ENCODE measurements at regions not wholly inside any gene's neighbourhood (a gene's known extent, or its start where the extent isn't known, plus 50 kb on each side); places are given as distances from the start of the nearest gene placed in this dataset.

GRCh38 chr2:220440731-220441130 lies 813.3 kb downstream of the SLC4A3 start:
- DNase-seq (ENCODE audit: low read depth) = no peak

- DNase-seq (ENCODE audit: low read depth) = no peak
Measured at GRCh38 chr2:220441404-220441803, 814.0 kb downstream of the SLC4A3 start.

DNA sequence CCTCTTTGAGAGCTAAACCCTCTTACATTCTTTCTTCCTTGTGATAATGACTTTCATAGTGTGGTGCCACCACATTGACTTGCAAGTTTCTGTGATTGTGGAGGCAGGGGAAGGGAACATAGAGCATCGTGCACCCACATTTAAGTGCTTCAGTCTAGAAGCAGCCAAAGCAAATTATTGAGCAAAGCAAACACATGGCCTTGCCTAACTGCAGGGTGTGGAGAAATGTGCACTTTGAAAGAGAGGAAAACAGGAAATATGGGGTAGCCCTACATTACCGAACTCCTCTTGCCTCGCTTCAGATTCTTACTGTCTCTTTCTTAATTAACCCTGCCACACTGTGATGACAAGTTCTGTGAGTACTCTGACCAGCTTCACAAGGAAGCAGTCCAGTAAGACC lies 814.6 kb downstream of the SLC4A3 start:
- DNase-seq (ENCODE audit: low read depth) = no peak

- DNase-seq (ENCODE audit: low read depth) = no peak
Measured at GRCh38 chr2:220445429-220446105, 818.1 kb downstream of the SLC4A3 start.

DNA sequence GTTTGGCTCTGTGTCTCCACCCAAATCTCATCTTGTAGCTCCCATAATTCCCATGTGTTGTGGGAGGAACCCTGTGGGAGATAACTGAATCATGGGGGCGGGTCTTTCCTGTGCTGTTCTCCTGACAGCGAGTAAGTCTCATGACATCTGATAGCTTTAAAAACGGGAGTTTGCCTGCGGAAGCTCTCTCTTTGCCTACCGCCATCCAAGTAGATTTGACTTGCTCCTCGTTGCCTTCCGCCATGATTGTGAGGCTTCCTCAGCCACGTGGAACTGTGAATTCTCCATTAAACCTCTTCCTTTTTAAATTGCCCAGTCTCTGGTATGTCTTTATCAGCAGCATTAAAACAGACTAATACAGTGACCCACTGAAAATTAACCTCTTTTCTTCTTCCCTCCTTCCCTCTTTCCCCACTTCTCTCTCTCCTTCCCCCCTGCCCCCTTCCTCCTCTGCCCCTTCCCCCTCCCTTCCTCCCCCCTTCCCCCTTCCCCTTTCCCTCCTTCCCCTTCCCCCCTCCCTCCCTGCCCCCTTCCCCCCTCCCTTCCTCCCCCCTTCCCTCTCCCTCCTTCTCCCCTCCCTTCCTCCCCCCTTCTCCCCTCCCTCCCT lies 818.8 kb downstream of the SLC4A3 start:
- no peak for DNase-seq (ENCODE audit: low read depth)

DNA sequence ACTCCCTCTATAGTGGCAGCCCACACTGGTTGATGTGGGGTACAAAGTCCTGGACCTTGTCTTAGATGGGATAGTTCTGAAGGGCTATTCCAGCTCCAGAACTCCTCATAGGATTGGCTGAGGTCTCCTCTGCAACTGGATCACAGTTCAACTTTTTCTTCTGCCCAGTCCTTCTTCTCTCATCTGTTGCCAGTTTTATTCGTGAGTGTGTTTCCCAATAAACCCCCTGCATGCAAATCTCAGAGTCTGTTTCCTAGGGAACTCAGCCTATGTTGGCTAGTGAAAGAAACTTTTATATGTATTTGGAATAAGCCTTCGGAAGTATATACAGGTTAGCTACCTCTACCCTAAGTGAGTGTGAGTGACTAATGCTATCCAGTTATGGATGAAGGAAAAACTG lies 823.4 kb downstream of the SLC4A3 start:
- no peak for DNase-seq (ENCODE audit: low read depth)

DNA sequence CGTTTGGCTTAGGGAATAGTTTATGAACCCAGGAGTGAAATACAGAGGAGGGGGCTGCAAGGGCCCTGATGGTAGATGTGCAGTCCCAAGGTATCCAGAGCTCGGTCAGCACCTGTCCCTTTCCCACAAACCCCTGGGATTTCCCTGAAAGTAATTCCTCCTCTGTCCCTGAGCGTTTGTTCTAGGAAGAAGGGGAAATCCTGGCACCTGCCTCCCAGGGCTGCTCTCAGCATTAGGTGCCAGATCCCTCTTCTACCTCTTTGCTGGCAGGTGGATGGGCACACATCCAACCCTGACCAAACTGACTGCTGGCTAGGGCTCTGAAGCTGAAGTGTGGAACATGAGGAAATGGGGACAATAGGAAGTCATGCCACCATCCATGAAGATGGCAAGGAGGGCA lies 824.0 kb downstream of the SLC4A3 start:
- DNase-seq (ENCODE audit: low read depth) = no peak

DNA sequence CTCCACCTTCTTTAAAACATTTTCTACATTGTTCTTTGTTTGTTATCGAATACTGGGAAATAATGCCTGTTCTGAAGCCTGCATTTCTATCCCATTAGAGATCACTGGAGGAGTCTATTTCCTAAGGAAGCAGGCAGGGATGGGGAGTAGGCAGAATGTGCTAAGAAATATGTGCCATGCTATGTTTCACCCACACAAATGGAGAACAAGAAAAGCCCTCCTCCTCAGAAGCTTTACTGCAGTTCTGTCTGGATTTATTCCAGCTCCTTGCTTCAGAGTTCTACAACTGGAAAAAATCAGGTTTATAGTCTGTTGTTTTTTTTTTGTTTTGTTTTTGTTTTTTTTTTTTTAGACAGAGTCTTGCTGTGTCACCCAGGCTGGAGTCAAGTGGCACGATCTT lies 825.1 kb downstream of the SLC4A3 start:
- DNase-seq (ENCODE audit: low read depth) = no peak

- no peak for DNase-seq (ENCODE audit: low read depth)
Measured at GRCh38 chr2:220455351-220455990, 828.0 kb downstream of the SLC4A3 start.

- DNase-seq (ENCODE audit: low read depth) = no peak
Measured at GRCh38 chr2:220458051-220458450, 830.6 kb downstream of the SLC4A3 start.

DNA sequence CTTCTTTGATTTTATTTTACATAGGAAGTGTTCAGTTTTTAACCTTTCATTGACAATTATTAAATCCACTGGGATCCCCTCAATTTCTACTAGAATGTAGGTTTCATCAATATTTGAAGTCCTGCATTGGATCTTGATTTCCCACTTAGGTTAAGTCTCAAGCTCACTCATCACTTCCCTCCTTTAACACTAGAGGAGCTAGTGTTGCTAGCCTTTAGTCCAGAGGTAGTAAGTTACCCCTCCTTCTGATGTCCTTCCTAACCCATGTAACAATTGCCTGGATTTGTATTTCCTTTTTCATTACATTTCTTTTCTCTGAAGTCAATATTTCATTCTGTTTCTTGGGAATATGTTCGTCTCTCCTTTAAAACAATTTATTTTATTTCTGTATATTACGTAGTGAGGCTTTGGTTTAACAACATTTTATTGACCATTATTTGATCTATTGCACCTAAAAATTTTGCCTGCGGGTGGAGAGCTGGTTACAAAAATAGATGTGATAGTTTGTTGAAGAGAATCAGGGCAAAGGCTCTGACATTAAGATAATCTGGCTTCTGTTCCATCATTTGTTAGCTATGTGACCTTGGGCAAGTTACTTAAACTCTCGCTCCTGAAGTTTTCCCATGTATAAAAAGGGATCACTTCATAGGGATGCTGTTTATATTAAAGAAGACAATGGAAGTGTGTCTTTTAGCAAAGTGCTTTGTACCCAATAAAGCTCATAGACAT lies 833.0 kb downstream of the SLC4A3 start:
- DNase-seq (ENCODE audit: low read depth) = no peak

GRCh38 chr2:220463876-220464275 lies 836.4 kb downstream of the SLC4A3 start:
- DNase-seq (ENCODE audit: low read depth) = no peak

DNA sequence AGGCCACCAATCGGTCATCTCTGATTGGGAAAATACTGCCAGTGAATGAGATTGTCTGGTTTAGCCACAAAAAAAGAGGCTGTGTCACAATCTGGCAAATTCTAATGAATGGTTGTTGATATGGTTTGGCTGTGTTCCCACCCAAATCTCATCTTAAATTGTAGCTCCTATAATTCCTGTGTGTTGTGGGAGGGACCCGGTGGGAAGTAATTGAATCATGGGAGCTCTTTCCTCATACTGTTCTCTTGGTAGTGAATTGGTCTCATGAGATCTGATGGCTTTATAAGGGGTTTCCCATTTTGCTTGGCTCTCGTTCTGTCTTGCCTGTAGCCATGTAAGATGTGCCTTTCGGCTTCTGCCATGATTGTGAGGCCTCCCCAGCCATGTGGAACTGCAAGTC lies 838.3 kb downstream of the SLC4A3 start:
- DNase-seq (ENCODE audit: low read depth) = no peak

- DNase-seq (ENCODE audit: low read depth) = no peak
Measured at GRCh38 chr2:220466251-220466691, 838.8 kb downstream of the SLC4A3 start.

DNA sequence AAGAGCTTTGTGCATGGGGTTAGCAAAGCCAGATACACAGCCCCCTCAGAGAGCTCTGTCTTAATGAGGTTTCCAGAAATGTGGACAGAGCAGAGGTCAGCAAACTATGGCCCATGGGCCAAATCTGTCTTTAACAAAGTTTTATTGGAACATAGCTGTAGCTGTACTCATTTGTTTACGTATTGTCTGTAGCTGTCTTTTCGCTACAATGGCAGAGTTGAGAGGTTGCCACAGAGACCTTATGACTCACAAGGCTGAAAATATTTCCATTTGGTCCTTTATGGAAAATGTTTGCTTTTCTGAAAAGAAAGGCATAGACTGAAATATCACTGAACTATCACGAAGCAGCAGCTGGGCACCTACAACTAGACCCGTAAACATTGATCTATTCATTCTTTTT lies 841.8 kb downstream of the SLC4A3 start:
- no peak for DNase-seq (ENCODE audit: low read depth)

DNA sequence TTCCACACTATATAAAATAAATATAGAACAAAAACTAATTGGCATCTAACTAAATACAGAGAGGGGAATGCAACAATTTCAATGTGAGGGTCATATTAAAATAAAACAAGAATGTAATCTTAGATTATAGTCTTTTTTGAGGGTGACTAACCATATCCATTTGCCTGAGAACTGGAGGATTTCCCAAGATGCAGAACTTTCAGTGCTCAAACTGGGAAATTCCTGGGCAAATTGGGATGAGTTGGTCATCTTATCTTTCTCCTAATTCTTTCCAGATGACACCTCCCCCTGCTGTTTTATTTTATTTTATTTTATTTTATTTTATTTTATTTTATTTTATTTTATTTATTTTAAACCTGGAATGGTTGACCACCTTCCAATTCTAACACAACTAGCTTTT lies 846.2 kb downstream of the SLC4A3 start:
- DNase-seq (ENCODE audit: low read depth) = no peak

DNA sequence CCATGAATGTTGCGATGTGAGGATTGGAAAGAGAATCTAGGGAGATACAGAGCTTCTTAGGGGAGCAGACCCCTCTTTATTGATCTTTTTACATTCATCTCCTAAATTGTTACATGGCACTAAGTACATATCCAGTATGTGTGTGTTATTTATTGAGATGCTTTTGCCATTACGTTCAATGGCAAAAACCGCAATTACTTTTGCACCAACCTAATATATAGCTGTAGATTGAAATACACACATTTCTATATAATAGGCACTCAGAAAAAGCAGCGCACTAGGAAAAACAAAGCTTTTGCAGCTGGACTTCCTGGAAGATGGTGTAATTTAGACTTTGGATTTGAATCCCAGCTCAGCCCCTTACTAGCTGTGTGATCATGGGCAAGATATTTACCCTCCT lies 849.4 kb downstream of the SLC4A3 start:
- no peak for DNase-seq (ENCODE audit: low read depth)

- DNase-seq (ENCODE audit: low read depth) = no peak
Measured at GRCh38 chr2:220478305-220479058, 851.1 kb downstream of the SLC4A3 start.

- no peak for DNase-seq (ENCODE audit: low read depth)
Measured at GRCh38 chr2:220482716-220483115, 855.3 kb downstream of the SLC4A3 start.

GRCh38 chr2:220489121-220489520 lies 861.7 kb downstream of the SLC4A3 start:
- no peak for DNase-seq (ENCODE audit: low read depth)

- no peak for DNase-seq (ENCODE audit: low read depth)
Measured at GRCh38 chr2:220491670-220492069, 864.2 kb downstream of the SLC4A3 start.

GRCh38 chr2:220493871-220494525 lies 866.6 kb downstream of the SLC4A3 start:
- DNase-seq (ENCODE audit: low read depth) = no peak
